ENCODE measurements at regions not wholly inside any gene's neighbourhood (a gene's known extent, or its start where the extent isn't known, plus 50 kb on each side); places are given as distances from the start of the nearest gene placed in this dataset.

GRCh38 chr1:22268327-22268726, 125.4 kb upstream of the WNT4 start:
- no peak for TF ChIP-seq CTCF (IDR thresholded peaks at IDR 0.05; ENCODE audit: low read depth, low read length)
- DNase-seq = no peak
- H3K4me3 ChIP-seq (ENCODE audit: low read depth, low read length) = no peak overlapping the region
- no peaks in the 10 kb centered on the region for H3K36me3 ChIP-seq
- peaks cover under 1% of the 10 kb centered on the region; the same call in 1 of the 2 replicates for H3K4me1 ChIP-seq
- H3K27me3 ChIP-seq = no peaks in the 10 kb centered on the region
- H3K9me3 ChIP-seq = no peaks in the 10 kb centered on the region

- no peaks in the 10 kb centered on the region for H3K27me3 ChIP-seq
- no peak for DNase-seq
- TF ChIP-seq CTCF (IDR thresholded peaks at IDR 0.05; ENCODE audit: low read depth, low read length) = no peak
- H3K9me3 ChIP-seq = no peaks in the 10 kb centered on the region
- H3K36me3 ChIP-seq = no peaks in the 10 kb centered on the region
- no peaks in the 10 kb centered on the region for H3K4me1 ChIP-seq
- H3K4me3 ChIP-seq (ENCODE audit: low read depth, low read length) = no peak overlapping the region
These were observed 129.2 kb upstream of the WNT4 start for GRCh38 chr1:22271847-22272801.

- DNase-seq = no peak
- no peak for TF ChIP-seq CTCF (IDR thresholded peaks at IDR 0.05; ENCODE audit: low read depth, low read length)
- no peaks in the 10 kb centered on the region for H3K4me1 ChIP-seq
- H3K4me3 ChIP-seq (ENCODE audit: low read depth, low read length) = no peak overlapping the region
- no peaks in the 10 kb centered on the region for H3K9me3 ChIP-seq
- H3K27me3 ChIP-seq = no peaks in the 10 kb centered on the region
- no peaks in the 10 kb centered on the region for H3K36me3 ChIP-seq
These were observed 131.1 kb upstream of the WNT4 start for GRCh38 chr1:22273686-22274681.

- H3K36me3 ChIP-seq = no peaks in the 10 kb centered on the region
- no peak for TF ChIP-seq CTCF (IDR thresholded peaks at IDR 0.05; ENCODE audit: low read depth, low read length)
These were observed 132.3 kb upstream of the WNT4 start for GRCh38 chr1:22275167-22275566.

GRCh38 chr1:22275626-22276395, 132.9 kb upstream of the WNT4 start:
- H3K4me1 ChIP-seq = no peaks in the 10 kb centered on the region
- DNase-seq = peak; percentile 58
- H3K4me3 ChIP-seq (ENCODE audit: low read depth, low read length) = no peak overlapping the region
- no peaks in the 10 kb centered on the region for H3K9me3 ChIP-seq
- no peaks in the 10 kb centered on the region for H3K36me3 ChIP-seq
- H3K27me3 ChIP-seq = no peaks in the 10 kb centered on the region
- peak; percentile 73 for TF ChIP-seq CTCF (IDR thresholded peaks at IDR 0.05; ENCODE audit: low read depth, low read length)

More at GRCh38 chr1:22275167-22275566, 132.3 kb upstream of the WNT4 start:
- DNase-seq = no peak
- Histone ChIP-seq H3K4me3 (ENCODE audit: low read depth, low read length) (no peak overlapping the region), H3K27me3 (no peaks in the 10 kb centered on the region), H3K4me1 (no peaks in the 10 kb centered on the region), H3K9me3 (no peaks in the 10 kb centered on the region)

All from BE2C (cell line).